Right lobe of liver (tissue), 6 donors: ENCODE measurements at regions not wholly inside any gene's neighbourhood (a gene's known extent, or its start where the extent isn't known, plus 50 kb on each side); places are given as distances from the start of the nearest gene placed in this dataset.

ENCODE experiments used
- ATAC-seq, 4 donors: fragments of 200-7000 bp; cut with Tn5 transposase; one replicate each; pipeline ENCODE4 v1.9.1; 2020; ENCODE audit warnings: mild to moderate bottlenecking in 4 of 4, moderate library complexity in 4 of 4
- DNase-seq, 3 donors: peaks; one replicate each; pipeline ENCODE4 v3.0.0-alpha.2; 2020
- H3K27ac ChIP-seq, 3 donors: fragments of 200-600 bp; one replicate each; pipeline ENCODE4 v1.8.0; 2022
- H3K27me3 ChIP-seq, 2 donors: fragments of 200-600 bp; one replicate each; pipeline ENCODE4 v1.8.0; 2022
- H3K36me3 ChIP-seq, 4 donors: fragments of 200-600 bp; sonication (generic) in 1 of 4; one replicate each; pipeline versions ENCODE4 v1.5.1 to v1.8.0; 2017 to 2022; ENCODE audit warnings: control low read depth in 1 of 4
- H3K4me1 ChIP-seq, 4 donors: fragments of 200-600 bp; sonication (generic) in 1 of 4; one replicate each; pipeline versions ENCODE4 v1.5.1 to v1.8.0; 2017 to 2022; ENCODE audit warnings: control low read depth in 1 of 4
- H3K4me3 ChIP-seq, 3 donors: fragments of 200-600 bp; one replicate each; pipeline ENCODE4 v1.8.0; 2022
- H3K9me3 ChIP-seq, 4 donors: fragments of 200-600 bp; sonication (generic) in 1 of 4; one replicate each; pipeline versions ENCODE4 v1.5.1 to v1.8.0; 2017 to 2022; ENCODE audit warnings: control low read depth in 1 of 4
- CTCF ChIP-seq, 4 donors: fragments of 200-600 bp in 3 of 4; fragments of 450-650 bp in 1 of 4; IDR thresholded peaks; one replicate each; pipeline versions ENCODE4 v1.5.1 to v1.8.0; 2016 to 2022; ENCODE audit warnings: antibody characterized with exemption in 4 of 4, mild to moderate bottlenecking in 2 of 4
- POLR2A ChIP-seq: fragments of 450-650 bp; IDR thresholded peaks from one replicate; pipeline ENCODE4 v1.6.1; 2017; ENCODE audit warnings: antibody characterized with exemption, mild to moderate bottlenecking
- WGBS: methylation state at CpG from one replicate; pipeline ENCODE4 v1.1.6; 2018; ENCODE audit warnings: low coverage, low lambda C conversion rate; ENCODE audit not compliant: insufficient coverage; ENCODE audit errors: missing lambda C conversion rate; 5-methylcytosine and 5-hydroxymethylcytosine counted together
- intact Hi-C, 2 donors: fragments of 100-400 bp; cut with DNase I; formaldehyde crosslinking; loops; one replicate each; pipeline versions ENCODE4 v1.11.2 to v1.14.1; 2022
- donor health status: DM: no; HTN: yes; CAD: no.
- donor health status: DM: no; HTN: no; CAD: no.
- donor health status: DM: no; HTN: no; CAD: no.
- donor health status: DM: no; HTN: yes; CAD: no.
- donor health status: DM: no; HTN: yes; CAD: no.

GRCh38 chr9:91146391-91147019, 215.2 kb downstream of the AUH start:
- intact Hi-C loops, result no loop called here
- TF ChIP-seq POLR2A (no peak), CTCF (IDR thresholded peaks at IDR 0.05) (no peak)
- no peaks in the 10 kb centered on the region for H3K36me3 ChIP-seq
- no peaks in the 10 kb centered on the region for H3K9me3 ChIP-seq
- WGBS, result 81% methylated on average over 10 of the region's 10 CpGs
- H3K4me1 ChIP-seq, result no peaks in the 10 kb centered on the region
- H3K27me3 ChIP-seq, result no peaks in the 10 kb centered on the region
- ATAC-seq (peak in 2 of 4 donors; percentile 32 to 45), DNase-seq (no peak)
- H3K27ac ChIP-seq, result no peak overlapping the region
- H3K4me3 ChIP-seq, result no peak overlapping the region

GRCh38 chr9:91147079-91147708, 214.5 kb downstream of the AUH start:
- DNase-seq (no peak), ATAC-seq (no peak)
- intact Hi-C loops, result no loop called here
- no peak overlapping the region for H3K4me3 ChIP-seq
- no peak overlapping the region for H3K27ac ChIP-seq
- no peaks in the 10 kb centered on the region for H3K27me3 ChIP-seq
- no peaks in the 10 kb centered on the region for H3K4me1 ChIP-seq
- no peak for TF ChIP-seq CTCF (IDR thresholded peaks at IDR 0.05)
- TF ChIP-seq POLR2A, result no peak
- H3K36me3 ChIP-seq, result no peaks in the 10 kb centered on the region
- H3K9me3 ChIP-seq, result no peaks in the 10 kb centered on the region
- 88% methylated on average over 5 of the region's 5 CpGs for WGBS

- intact Hi-C loops, result no loop called here
- no peak for TF ChIP-seq POLR2A
- no peak for TF ChIP-seq CTCF (IDR thresholded peaks at IDR 0.05)
- H3K4me1 ChIP-seq, result no peaks in the 10 kb centered on the region
- H3K27ac ChIP-seq, result no peak overlapping the region
- 79% methylated on average over 3 of the region's 4 CpGs for WGBS
- no peaks in the 10 kb centered on the region for H3K27me3 ChIP-seq
- DNase-seq (no peak), ATAC-seq (no peak)
- no peak overlapping the region for H3K4me3 ChIP-seq
- no peaks in the 10 kb centered on the region for H3K9me3 ChIP-seq
- H3K36me3 ChIP-seq, result no peaks in the 10 kb centered on the region
Observed at GRCh38 chr9:91148306-91148705, 213.4 kb downstream of the AUH start.

- no peaks in the 10 kb centered on the region for H3K4me1 ChIP-seq
- intact Hi-C loops, result no loop called here
- H3K4me3 ChIP-seq, result no peak overlapping the region
- H3K27me3 ChIP-seq, result no peaks in the 10 kb centered on the region
- no peak for DNase-seq
- TF ChIP-seq POLR2A (no peak), CTCF (IDR thresholded peaks at IDR 0.05) (no peak)
- H3K9me3 ChIP-seq, result no peaks in the 10 kb centered on the region
- H3K36me3 ChIP-seq, result no peaks in the 10 kb centered on the region
- WGBS, result 88% methylated on average over 3 of the region's 3 CpGs
- H3K27ac ChIP-seq, result no peak overlapping the region
- ATAC-seq, result no peak
Observed at GRCh38 chr9:91150273-91150997, 211.3 kb downstream of the AUH start.
